Stimulated activated CD4-positive, alpha-beta T cell treated with anti-CD3 and anti-CD28 coated beads, Interleukin-1b, Interleukin-23, amount 100 ng/mL, for 4 hours (primary cell): ENCODE measurements at regions not wholly inside any gene's neighbourhood (a gene's known extent, or its start where the extent isn't known, plus 50 kb on each side); places are given as distances from the start of the nearest gene placed in this dataset.
"Not testable (repeated sequence)": the region's sequence is repeated elsewhere in the genome, so short reads cannot be mapped to it uniquely, and the experiment has no call there.

Source experiments
- DNase-seq, 2 donors: peaks; one replicate each; pipeline ENCODE4 v3.0.0-alpha.2; 2020; ENCODE audit warnings: low read depth in 2 of 2

DNA sequence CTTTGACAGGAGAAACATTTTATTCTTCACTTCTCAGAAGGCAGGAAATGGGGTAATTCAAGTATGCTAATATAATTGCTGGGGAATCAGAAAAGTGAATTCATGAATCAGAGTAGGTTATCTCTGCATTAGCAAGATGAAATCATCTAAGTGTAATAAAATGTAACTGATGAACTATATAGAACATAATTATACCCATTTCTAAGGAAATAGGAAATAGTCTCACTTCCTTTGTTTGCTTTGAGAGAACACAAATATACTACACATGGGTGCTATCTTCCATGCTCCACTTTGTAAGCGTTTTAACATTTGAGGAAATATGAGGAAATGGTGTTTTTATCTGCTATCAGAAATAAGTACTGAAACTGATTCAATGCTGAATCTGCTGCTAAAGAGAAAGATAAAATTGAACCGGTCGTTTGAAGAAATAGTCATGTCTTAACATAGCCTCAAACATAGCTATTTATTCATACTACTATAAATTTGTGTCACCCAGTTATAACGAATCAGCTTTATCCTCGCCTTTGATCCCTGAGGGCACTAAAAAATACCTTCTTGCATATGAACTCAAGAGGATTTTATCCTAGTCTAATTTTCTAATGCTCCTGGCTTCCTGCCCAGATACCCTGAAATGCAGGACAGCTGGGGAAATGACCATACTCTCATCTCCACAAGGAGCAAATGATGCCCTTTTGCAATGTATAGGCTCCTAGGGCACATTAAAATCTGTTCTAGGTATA is 696.0 kb downstream of the C12orf50 start:
- no peak for DNase-seq

- DNase-seq, result not testable (repeated sequence)
These were observed 699.1 kb downstream of the C12orf50 start for GRCh38 chr12:87330071-87330555.

DNA sequence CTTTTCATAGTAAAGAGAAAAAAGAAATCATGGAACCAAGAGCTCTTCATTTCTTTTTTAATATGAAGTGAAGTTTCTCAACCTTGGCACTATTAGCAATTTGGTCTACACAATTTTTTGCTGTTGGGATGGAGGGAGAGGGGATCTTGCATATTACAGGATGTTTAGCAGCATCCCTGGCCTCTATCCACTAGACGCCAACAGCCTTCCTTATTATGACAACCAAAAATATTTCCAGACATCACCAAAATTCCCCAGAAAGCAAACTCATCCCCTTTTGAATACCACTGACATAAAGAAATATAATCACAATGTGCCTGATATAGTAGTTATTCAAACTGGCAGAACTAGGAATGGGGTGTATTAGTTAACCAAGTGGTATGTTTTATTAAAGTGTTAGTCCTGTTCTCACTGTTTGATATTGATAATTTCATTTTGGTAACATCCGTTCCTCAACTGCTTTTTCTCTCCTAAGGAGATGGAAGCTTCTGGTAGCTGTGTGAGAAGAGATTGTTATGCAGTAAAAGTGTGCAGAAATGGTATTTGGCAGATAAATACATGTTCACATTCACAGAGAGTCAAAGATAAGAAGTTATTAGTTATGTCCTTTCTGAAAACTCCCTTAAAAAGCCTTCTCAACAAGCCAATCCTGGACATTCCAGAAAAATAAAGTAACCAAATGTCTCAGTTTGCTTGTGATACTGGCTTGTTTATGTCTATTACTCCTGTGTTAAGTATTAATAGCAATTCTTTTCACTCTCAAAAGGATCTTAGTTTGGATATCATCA is 699.9 kb downstream of the C12orf50 start:
- no peak for DNase-seq

DNA sequence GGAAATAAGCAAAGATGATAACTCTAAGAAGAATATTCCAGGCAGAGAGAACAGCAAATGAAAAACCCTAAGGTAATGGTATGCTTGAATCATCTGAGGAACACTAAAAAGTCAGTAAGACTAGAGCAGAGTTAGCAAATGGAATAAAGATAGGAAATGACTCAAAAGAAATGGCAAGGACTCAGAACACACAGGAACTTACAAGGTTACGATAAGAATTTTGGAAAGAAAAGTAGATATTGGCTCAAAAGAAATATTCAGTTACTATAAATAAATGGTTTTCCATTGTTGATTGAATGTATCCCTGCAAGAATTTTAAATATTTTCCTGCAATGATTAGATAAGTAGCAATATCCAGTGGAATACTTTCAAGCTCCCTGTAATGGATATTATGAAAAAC is 705.8 kb downstream of the C12orf50 start:
- DNase-seq, result no peak

DNA sequence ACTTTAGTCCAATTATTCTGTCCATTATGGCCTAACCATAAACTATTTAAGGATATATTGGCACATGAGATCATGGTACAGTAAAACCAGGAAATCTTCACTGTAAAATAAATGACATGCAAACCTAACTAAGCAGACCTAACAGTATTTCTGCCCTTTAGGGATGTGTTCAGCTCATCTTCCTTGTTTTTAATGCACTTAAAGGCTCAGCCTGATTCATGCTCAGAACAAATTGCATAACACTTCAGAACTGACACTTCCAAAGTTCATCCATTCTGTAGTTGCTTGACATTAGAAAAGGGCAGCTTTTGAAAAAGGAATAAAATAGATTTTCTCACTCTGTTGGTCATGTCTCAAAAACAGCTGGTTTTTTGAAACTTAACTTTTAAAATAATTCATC is 708.5 kb downstream of the C12orf50 start:
- DNase-seq, result no peak

- no peak for DNase-seq
These were observed 711.9 kb downstream of the C12orf50 start for GRCh38 chr12:87317302-87317701.

DNA sequence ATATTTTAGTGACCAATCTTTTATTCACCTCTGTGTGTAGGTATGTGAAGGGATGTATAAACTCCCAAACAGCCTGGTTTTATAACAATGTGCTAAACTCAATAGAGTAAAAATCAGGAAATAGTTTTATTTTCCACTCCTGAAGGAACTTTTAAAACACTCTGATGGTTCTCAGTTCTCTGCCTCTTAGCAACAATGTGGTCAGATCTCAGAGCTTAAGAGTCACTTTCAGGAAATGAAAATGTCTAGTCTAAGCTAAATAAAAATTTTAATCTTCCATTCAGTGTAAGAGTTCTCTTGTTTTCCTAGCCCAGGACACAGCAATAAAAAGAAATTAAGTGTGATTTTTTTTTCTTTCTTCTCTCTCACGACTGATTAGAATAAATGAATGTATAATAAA is 718.0 kb downstream of the C12orf50 start:
- DNase-seq, result no peak

GRCh38 chr12:87310126-87310525 is 719.1 kb downstream of the C12orf50 start:
- no peak for DNase-seq

- DNase-seq, result no peak
These were observed 723.7 kb downstream of the C12orf50 start for GRCh38 chr12:87305481-87305880.

DNA sequence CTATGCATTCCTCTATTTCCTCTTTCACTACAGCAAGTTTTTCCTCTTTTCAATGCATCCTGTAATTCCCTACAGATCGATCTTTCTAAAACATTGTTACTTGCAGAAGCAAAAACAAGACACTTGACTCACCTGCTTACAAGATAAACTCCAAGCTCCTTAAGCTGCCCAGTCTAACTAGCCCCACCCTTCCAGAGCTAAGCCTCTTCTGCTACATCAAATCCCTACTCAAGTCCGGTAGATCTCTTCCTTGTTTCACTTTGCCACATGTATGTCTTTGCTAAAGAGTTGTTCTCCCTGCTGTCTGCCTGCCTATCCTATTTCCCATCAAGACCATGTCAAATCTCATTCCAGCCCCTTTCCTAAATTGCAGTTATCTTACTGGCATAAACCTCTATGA is 724.8 kb downstream of the C12orf50 start:
- DNase-seq, result no peak

GRCh38 chr12:87303396-87304012 is 725.7 kb downstream of the C12orf50 start:
- DNase-seq, result no peak

DNA sequence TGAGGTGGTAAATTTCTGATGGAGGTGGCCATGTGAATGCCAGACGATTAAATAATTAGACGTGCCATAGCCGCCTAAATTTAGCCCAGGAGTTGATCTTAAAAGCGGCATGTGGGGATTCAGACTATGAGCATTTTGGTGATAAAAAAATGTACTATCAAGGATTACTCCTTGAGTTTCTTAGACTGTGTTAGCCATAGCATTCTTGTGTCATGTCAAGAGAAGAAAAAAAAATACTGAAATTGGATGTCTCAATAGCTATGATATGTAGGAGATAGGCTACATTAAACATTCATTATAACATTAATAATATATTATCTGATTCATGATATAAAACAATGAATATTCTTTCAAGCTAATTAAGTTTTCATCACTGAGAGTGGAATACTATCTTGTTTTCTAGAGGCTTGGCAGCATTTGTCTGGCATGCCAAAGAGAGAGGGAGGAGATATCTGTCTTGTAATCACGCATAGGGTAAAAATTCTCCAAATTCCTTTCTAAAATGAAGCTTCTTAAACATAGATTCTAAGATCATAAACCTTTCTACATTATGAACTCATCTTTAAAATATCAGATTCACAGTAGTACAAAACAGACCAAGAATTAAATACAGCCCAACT is 727.0 kb downstream of the C12orf50 start:
- no peak for DNase-seq

GRCh38 chr12:87290505-87290904 is 738.7 kb downstream of the C12orf50 start:
- no peak for DNase-seq

GRCh38 chr12:87283886-87284285 is 745.3 kb downstream of the C12orf50 start:
- DNase-seq, result no peak

DNA sequence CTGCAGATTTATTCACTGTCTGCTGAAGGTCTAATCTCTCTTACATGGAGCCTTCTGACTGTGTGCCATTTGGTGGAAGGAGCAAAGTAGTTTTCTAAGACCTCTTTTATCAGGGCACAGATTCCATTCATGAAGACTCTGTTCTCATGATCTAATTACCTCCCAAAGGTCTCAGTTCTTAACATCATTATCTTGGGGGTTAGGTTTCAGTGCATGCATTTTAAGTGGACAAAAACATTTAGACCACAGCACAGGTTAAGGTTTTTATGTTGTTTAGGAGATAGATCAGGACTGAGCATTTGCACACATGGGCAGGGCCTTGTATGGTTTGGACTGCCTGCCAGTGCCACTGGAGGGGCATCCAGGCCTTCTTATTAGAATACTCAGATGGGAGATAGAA is 746.1 kb downstream of the C12orf50 start:
- no peak for DNase-seq

DNA sequence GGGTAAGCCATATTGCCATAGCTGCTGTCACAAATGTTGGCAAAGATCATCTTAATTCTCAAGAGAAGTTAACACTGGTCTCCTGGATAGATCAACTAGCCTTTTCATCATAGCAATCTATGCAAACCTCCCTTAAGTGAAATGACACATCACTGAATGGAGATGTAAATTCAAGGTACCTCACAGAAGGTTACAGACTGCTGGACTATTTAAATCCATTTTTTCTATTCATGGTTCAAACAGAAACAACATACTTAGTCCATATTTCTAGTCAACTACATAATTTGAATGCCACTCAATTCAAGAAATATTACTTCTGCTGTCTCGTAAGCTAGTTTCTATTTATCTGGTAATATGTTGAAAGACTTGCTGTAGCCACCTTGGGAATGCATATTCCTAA is 748.3 kb downstream of the C12orf50 start:
- no peak for DNase-seq

DNA sequence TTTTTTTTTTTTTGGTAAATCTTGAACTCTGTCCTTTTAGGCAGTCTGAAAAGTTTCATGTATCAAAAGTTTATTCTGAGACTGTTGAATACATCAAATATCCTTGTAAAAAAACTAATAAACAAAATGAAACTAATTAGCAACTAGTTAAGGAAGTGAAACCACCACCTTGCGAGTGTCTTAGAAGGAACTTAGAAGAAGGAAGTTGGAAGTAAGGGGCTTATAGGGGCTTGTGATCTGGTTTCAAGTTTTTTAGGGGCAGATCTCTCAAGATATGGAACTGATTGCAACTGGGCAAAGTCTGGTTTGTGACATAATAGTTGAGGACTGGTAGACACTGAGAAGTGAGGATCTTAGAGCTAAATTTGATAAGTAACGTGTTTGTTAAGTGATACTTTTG is 748.8 kb downstream of the C12orf50 start:
- no peak for DNase-seq

- no peak for DNase-seq
These were observed 754.5 kb downstream of the C12orf50 start for GRCh38 chr12:87274594-87275245.

- no peak for DNase-seq
These were observed 756.4 kb downstream of the C12orf50 start for GRCh38 chr12:87272851-87273250.

DNA sequence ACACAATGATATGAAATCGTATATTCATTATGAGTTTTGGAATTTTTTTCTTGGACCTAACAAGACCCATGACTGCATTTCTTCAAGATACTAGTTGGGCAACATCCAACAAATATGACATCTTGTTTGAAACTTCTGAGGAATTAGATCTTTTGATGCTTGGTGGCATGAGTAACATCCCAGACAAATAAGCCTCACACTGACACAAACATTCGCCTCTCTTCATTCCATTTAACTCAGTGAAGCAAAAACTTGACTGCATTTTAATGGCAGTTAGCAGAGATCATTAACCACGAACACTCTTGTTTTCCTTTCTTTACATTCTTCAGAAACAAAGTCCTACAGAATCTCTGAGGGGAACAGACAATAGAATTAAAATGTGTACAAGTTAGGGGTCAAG is 758.3 kb downstream of the C12orf50 start:
- DNase-seq, result no peak

DNA sequence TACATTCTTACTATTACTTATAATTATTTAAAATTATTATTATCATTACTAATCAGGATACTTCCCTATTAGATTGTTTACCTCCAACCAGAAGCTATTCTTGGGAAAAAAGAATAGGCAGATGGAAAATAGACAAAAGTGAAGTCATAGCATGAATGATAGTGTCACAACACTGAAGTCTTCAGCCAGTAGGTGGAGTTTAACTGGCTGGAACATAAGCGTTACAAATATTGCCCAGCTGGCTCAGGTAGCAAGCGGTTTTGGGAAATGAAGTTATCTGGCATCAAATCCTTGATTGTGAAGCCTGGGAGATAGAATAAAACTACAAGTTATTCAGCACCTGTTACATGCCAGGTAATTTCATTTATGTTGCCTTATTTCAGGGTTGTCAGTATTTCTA is 762.9 kb downstream of the C12orf50 start:
- DNase-seq, result no peak

DNA sequence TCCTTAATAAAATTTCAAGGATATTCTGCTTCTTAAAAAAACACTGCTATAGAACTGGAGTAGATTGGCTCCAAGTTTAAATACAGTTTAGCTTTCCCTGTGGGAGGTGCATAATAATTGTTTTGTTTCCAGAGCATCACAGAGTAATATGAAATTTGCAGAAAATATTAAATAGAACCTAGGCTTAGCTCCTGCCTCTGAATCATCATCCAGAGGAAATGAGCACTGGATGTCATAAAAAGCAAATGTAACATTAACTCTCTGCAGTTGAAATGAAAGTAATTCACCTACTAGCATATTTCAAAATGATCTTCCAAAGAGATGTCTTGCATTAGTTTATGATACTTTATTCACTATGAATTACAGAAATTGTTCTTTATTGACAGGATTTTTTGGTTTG is 769.8 kb downstream of the C12orf50 start:
- DNase-seq, result no peak
